Non-pigmented ciliary epithelial cell (primary cell): ENCODE measurements at regions not wholly inside any gene's neighbourhood (a gene's known extent, or its start where the extent isn't known, plus 50 kb on each side); places are given as distances from the start of the nearest gene placed in this dataset.

Experiments used
- DNase-seq: peaks from one replicate; pipeline ENCODE4 v3.0.0-alpha.2; 2010; ENCODE audit warnings: low read depth

GRCh38 chr1:198040880-198041279 is 115.9 kb upstream of the NEK7 start:
- no peak for DNase-seq

GRCh38 chr1:198042168-198042567 is 114.6 kb upstream of the NEK7 start:
- DNase-seq = no peak

- no peak for DNase-seq
Measured at GRCh38 chr1:198047913-198048312, 108.9 kb upstream of the NEK7 start.

- no peak for DNase-seq
Measured at GRCh38 chr1:198054510-198054909, 102.3 kb upstream of the NEK7 start.

- no peak for DNase-seq
Measured at GRCh38 chr1:198056255-198056654, 100.5 kb upstream of the NEK7 start.

- DNase-seq = no peak
Measured at GRCh38 chr1:198064181-198064580, 92.6 kb upstream of the NEK7 start.

- DNase-seq = no peak
Measured at GRCh38 chr1:198068285-198068684, 88.5 kb upstream of the NEK7 start.

- no peak for DNase-seq
Measured at GRCh38 chr1:198072177-198072576, 84.6 kb upstream of the NEK7 start.

- DNase-seq = no peak
Measured at GRCh38 chr1:198075296-198075695, 81.5 kb upstream of the NEK7 start.

GRCh38 chr1:198079432-198079951 is 77.3 kb upstream of the NEK7 start:
- no peak for DNase-seq

- no peak for DNase-seq
Measured at GRCh38 chr1:198082576-198082975, 74.2 kb upstream of the NEK7 start.

GRCh38 chr1:198083549-198083948 is 73.2 kb upstream of the NEK7 start:
- no peak for DNase-seq

- no peak for DNase-seq
Measured at GRCh38 chr1:198084241-198084908, 72.4 kb upstream of the NEK7 start.

- no peak for DNase-seq
Measured at GRCh38 chr1:198086051-198086745, 70.6 kb upstream of the NEK7 start.

- DNase-seq = no peak
Measured at GRCh38 chr1:198087831-198088230, 69.0 kb upstream of the NEK7 start.

GRCh38 chr1:198088360-198089071 is 68.3 kb upstream of the NEK7 start:
- no peak for DNase-seq

GRCh38 chr1:198096390-198096789 is 60.4 kb upstream of the NEK7 start:
- DNase-seq = peak; percentile 51

GRCh38 chr1:198099755-198100154 is 57.0 kb upstream of the NEK7 start:
- no peak for DNase-seq

- no peak for DNase-seq
Measured at GRCh38 chr1:198101716-198102453, 54.9 kb upstream of the NEK7 start.

GRCh38 chr1:198102454-198102827 is 54.4 kb upstream of the NEK7 start:
- no peak for DNase-seq

GRCh38 chr1:198105185-198105584 is 51.6 kb upstream of the NEK7 start:
- DNase-seq = no peak

- DNase-seq = no peak
Measured at GRCh38 chr1:198106011-198106410, 50.8 kb upstream of the NEK7 start.
